GM21390 (cell line): ENCODE measurements at regions not wholly inside any gene's neighbourhood (a gene's known extent, or its start where the extent isn't known, plus 50 kb on each side); places are given as distances from the start of the nearest gene placed in this dataset.
A peak's percentile ranks its signal among the peaks of the same experiment; 100 is the strongest.

Experiments
- ATAC-seq: cut with Tn5 transposase; IDR thresholded peaks from one replicate; pipeline ENCODE4 v1.9.1; 2021; ENCODE audit not compliant: unreplicated experiment

DNA sequence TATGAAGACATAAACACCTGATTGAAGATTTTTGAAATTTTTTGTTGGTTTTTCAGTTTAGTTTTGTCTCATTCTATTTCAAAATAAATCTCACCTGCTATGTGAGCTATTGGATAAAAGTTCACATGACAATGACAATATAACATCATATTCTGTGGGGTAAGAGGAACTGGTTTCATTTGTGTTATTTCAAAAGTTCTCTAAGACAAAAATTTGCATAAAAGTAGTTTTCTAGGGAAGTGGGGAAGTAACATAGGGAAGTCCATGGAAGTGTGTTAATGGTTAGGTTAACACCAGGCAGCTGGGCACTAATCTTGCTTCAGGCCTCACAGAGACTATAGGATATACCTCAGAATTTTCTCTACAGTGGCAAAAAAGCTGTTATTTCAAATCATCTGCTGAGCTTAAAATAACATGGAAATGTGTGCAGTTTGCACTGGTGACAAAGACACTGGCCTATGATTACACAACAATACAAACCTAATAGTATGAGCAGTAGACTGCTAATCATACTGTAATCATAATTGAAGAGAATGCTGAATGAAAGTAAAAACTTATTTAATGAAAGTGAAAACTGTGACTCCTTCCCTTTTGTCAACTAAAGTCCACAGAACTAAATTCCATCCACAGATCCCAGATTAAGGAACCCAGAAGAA, 710.6 kb upstream of the TMEM132C start:
- ATAC-seq = no peak

DNA sequence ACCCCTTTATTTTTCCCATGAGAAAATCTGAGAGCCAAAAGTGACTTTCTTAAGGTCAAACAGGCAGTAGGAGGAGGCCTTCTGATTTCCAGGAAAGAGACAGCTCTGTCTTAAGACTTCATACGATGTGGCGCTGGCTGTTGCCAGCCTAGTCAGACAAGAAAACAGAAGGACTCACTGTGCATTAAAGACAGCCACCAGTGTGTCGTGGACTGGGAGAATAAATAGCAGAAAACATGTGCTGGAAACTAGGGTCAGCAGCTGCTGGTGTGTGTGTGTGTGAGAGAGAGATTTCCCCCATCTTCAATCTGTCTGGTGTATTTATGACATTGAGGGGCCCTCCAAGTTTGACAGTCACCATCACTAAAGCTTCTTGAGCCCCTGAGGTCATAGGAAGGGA, 708.6 kb upstream of the TMEM132C start:
- ATAC-seq = no peak

GRCh38 chr12:127559349-127560040, 707.5 kb upstream of the TMEM132C start:
- ATAC-seq = peak; percentile 63

GRCh38 chr12:127560041-127560478, 706.9 kb upstream of the TMEM132C start:
- peak; percentile 13 for ATAC-seq

DNA sequence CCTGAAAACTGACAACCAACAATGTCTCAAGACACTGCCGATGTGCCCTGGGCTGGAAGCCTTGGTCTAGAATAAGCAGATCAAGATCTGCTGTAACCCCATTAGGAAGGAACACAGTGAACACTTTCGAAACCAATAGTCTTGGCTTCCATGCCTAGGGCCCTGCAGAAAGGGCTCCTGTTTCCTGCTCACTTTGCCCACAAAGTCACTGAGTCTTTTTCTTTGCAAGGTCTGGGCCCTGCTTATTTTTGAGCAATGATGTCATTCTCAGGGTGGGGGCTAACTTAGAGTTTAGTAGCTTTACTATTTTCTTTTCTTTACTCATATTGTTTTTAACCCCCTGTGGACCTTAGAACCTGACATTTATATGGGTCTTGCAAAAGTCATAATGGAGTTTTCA, 704.2 kb upstream of the TMEM132C start:
- no peak for ATAC-seq

GRCh38 chr12:127565241-127565640, 701.7 kb upstream of the TMEM132C start:
- no peak for ATAC-seq

DNA sequence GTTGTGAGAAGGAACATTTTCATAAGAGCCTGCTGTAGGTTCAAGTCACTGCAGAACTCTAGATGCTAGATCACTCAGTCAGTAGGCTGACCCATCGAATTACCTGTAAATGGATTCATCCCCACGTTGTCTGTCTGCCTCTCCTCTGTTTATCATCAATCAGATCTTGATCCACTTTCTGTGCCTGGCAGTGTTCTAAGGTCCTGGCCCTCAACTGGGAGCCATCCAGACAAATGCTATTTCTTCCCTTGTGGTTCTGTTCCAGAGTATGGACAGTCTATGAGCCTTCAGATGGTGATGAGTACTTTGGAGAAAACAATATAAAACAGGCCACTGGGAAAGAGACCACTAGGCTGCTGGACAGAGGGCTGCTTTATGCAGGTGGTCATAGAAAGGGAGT, 699.4 kb upstream of the TMEM132C start:
- no peak for ATAC-seq

- no peak for ATAC-seq
These were observed 696.6 kb upstream of the TMEM132C start for GRCh38 chr12:127570387-127570786.

- ATAC-seq = no peak
These were observed 696.1 kb upstream of the TMEM132C start for GRCh38 chr12:127570793-127571360.

- ATAC-seq = no peak
These were observed 695.4 kb upstream of the TMEM132C start for GRCh38 chr12:127571578-127571977.

DNA sequence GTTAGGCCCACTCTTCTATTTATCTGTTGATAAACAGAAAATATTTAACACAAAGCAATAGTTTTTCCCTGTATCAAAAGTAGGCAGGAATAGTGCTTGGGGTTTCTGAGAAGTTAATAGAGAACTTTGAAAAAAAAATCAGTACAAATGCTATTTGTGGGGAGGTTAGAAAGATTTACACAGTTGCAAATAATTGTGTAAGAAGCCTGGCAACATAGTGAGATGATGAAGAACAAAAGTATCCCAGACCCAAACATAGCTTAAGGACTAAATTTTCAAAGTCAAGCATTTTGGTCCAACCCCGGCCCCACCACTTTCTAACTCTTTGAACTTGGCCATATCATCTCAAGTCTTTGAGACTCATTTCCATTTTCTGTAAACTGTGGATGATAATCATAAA, 687.5 kb upstream of the TMEM132C start:
- no peak for ATAC-seq

DNA sequence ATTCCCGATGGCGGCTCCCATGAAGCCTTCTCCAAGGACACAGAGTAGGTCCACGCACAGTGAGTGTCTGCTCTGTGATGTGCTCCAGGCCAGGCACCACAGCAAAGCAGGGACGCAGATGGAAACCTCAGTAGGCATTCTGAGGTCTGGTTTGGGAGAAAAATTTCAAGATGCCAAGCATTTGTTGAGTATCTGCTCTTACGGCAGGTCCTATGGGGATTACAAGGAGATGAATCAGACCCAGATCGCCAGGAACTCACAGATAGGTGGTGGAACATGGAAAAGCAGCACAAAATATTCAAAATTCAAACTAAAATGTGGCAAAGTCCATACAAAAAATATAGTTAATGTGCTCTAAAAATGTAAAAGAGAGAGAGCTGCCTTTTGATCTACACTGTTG, 684.9 kb upstream of the TMEM132C start:
- no peak for ATAC-seq

GRCh38 chr12:127583041-127583440, 683.9 kb upstream of the TMEM132C start:
- no peak for ATAC-seq

GRCh38 chr12:127588249-127588648, 678.7 kb upstream of the TMEM132C start:
- ATAC-seq = no peak

DNA sequence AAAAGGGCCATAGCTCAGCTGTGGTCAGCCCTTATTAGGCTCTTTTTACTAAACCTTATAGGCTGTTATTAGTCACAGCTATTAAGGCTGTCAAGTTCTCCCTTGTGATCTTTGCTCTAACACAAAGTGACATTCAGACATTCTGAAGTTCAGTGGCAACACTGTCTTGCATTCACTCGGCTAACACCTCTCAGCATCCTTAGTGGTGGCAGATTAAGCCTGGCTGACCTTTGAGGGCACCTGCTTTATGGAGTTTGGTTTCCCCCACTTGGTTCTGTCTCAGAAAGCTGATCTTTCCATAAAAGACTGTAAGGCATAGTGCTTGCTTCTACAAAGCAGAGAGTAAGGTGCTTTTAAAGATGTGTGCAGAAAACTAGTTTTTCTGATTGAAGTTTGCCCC, 677.4 kb upstream of the TMEM132C start:
- ATAC-seq = no peak

DNA sequence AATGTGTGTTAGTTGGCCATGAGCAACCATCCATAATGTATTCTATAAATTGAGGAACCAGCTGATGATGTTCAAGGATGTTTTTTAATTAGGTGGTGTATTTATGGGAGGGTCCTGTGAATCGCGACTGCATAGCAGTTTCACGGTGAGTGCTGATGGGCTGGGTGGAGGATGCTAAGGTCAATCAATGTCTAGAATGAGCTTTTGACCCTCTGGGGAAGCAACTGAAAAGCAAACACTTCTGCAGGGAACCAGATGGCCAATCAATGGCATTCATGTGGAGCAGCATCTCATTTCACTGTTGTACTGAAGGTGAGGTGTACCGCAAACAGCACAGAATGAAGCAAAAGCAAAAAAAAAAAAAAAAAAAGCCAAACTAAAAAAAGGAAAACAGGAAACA, 676.1 kb upstream of the TMEM132C start:
- ATAC-seq = no peak

- ATAC-seq = no peak
These were observed 674.7 kb upstream of the TMEM132C start for GRCh38 chr12:127592245-127592644.

GRCh38 chr12:127594351-127594970, 672.5 kb upstream of the TMEM132C start:
- no peak for ATAC-seq

DNA sequence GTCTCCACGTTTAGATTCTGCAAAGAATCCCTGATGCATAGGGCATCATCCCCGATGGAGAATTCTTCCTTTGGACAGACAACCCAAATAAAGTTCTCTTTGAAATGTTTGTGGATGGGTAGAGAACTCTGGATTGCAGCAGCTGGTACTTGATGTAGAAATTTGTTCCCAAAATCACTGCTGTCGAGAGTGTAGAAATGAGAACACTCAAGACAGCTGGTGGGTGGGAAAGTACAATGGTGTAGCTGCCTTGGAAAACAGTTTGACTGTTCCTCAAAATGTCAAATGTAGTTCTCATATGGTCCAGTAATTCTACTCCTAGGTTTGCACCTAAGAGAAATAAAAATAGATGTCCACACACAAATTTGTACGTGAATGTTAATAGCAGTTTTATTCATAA, 671.5 kb upstream of the TMEM132C start:
- no peak for ATAC-seq

DNA sequence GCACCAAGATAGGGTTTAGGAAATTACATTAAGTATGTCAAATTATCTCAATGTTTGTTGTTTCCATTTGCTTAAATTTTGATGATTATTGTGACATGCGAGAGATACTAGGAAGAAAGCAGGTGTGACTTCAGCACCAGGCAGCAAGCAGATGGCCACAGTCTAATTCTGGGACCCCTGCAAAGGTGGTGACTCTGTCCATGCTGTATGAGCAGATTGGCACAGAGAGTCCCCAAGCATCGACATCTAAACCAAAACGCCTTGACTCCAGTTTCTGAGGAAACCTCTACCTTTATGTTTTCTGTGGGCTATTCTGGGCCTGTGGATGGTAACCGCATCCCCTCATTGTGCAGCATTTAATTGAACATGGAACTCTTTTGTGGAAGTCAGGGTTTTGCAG, 670.1 kb upstream of the TMEM132C start:
- no peak for ATAC-seq

DNA sequence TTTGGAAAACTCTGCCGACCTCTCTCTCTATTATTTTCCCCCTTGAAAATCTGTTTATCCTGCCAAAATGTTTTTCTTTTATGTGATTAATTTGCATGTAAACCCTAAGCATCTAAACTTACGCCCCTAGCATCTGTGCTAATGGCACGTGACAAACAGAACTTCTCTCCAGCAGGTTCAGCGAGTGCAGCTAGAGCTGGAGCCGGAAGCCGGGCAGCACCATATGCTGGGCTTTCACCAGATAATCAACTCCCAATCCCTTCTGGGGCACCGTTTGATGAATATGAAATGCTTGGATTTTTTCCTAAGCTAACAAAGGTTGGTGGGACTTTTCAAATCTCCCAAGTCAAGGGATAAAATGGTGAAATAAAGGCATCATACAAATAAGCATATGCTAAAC, 667.5 kb upstream of the TMEM132C start:
- no peak for ATAC-seq

GRCh38 chr12:127600211-127600610, 666.8 kb upstream of the TMEM132C start:
- no peak for ATAC-seq
